Nephron (organoid): ENCODE measurements at regions not wholly inside any gene's neighbourhood (a gene's known extent, or its start where the extent isn't known, plus 50 kb on each side); places are given as distances from the start of the nearest gene placed in this dataset.

Experiments used
- H3K27ac Mint-ChIP-seq, 3 experiments: 2 replicates each; pipeline ENCODE4 v1.8.0; 2020; ENCODE audit warnings: mixed read lengths in 3 of 3, mild to moderate bottlenecking in 2 of 3, moderate library complexity in 1 of 3
- H3K27me3 Mint-ChIP-seq: 2 replicates; pipeline ENCODE4 v1.8.0; 2021; ENCODE audit warnings: low read depth, mild to moderate bottlenecking, moderate library complexity, mixed read lengths
- H3K36me3 Mint-ChIP-seq: 2 replicates; pipeline ENCODE4 v1.8.0; 2020; ENCODE audit warnings: low read depth, mixed read lengths
- H3K4me1 Mint-ChIP-seq: 2 replicates; pipeline ENCODE4 v1.8.0; 2020; ENCODE audit warnings: mixed read lengths
- H3K4me3 Mint-ChIP-seq, 3 experiments: 2 replicates each; pipeline ENCODE4 v1.8.0; 2020; ENCODE audit warnings: mild to moderate bottlenecking in 3 of 3, mixed read lengths in 3 of 3, moderate library complexity in 2 of 3
- H3K9me3 Mint-ChIP-seq: 2 replicates; pipeline ENCODE4 v1.8.0; 2020; ENCODE audit warnings: mixed read lengths
- TF ChIP-seq, protein P1 (sequence below), 3 experiments: fragments of 200-600 bp; sonication (generic); IDR thresholded peaks; one replicate each; pipeline ENCODE4 v1.5.0; 2021; ENCODE audit warnings: antibody characterized with exemption in 3 of 3; ENCODE audit not compliant: unreplicated experiment in 3 of 3

DNA sequence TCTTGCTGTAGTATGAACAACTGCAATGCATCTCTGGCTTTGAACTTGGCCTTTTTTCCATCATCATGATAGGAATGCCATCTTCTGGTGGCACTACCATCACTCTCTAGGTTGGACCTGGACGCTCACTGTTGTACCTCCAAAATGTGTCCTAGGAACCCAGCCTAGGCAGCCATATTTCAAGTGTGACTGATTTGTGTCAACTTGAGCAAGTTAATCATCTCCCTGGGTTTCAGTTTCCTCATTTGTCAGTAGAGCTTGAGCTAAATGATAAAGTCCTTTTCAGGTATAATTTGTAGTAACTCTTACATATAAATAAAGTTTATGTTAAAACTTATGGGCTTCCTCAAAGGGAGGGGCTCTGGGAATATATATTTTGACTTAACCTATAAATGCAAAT lies 241.7 kb upstream of the CEP162 start:
- H3K27ac Mint-ChIP-seq, result no peak overlapping the region
- H3K4me1 Mint-ChIP-seq, result no peaks in the 10 kb centered on the region
- H3K27me3 Mint-ChIP-seq, result no peaks in the 10 kb centered on the region
- peaks cover 13% of the 10 kb centered on the region for H3K9me3 Mint-ChIP-seq
- TF ChIP-seq, protein P1, sequence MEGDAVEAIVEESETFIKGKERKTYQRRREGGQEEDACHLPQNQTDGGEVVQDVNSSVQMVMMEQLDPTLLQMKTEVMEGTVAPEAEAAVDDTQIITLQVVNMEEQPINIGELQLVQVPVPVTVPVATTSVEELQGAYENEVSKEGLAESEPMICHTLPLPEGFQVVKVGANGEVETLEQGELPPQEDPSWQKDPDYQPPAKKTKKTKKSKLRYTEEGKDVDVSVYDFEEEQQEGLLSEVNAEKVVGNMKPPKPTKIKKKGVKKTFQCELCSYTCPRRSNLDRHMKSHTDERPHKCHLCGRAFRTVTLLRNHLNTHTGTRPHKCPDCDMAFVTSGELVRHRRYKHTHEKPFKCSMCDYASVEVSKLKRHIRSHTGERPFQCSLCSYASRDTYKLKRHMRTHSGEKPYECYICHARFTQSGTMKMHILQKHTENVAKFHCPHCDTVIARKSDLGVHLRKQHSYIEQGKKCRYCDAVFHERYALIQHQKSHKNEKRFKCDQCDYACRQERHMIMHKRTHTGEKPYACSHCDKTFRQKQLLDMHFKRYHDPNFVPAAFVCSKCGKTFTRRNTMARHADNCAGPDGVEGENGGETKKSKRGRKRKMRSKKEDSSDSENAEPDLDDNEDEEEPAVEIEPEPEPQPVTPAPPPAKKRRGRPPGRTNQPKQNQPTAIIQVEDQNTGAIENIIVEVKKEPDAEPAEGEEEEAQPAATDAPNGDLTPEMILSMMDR (IDR thresholded peaks at IDR 0.05; ENCODE audit: unreplicated experiment in 3 of 3), result no peak
- H3K36me3 Mint-ChIP-seq, result peaks cover 3% of the 10 kb centered on the region
- no peak overlapping the region for H3K4me3 Mint-ChIP-seq

DNA sequence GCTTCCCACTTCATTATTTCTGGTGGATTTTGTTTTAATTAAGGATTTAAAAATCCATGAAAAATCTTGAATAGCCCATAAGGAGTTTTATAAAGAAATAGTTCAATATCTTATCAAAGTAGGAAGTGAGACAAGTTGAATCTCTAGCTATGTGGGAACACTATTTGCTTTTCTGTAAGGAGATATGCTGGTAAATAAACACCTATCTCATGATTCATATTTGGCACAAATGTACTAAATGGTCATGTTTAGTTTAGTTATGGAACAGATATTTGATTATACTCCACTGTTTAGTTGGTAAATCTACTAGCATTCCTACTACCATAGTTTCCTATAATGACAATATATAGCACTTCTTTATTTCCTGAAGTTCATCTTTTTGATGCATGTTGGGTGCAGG lies 239.9 kb upstream of the CEP162 start:
- Mint-ChIP-seq H3K4me1 (no peaks in the 10 kb centered on the region), H3K36me3 (no peaks in the 10 kb centered on the region), H3K27me3 (no peaks in the 10 kb centered on the region), H3K9me3 (peaks cover 5% of the 10 kb centered on the region), H3K4me3 (no peak overlapping the region), H3K27ac (no peak overlapping the region)
- TF ChIP-seq, protein P1 (IDR thresholded peaks at IDR 0.05; ENCODE audit: unreplicated experiment in 3 of 3), result no peak

DNA sequence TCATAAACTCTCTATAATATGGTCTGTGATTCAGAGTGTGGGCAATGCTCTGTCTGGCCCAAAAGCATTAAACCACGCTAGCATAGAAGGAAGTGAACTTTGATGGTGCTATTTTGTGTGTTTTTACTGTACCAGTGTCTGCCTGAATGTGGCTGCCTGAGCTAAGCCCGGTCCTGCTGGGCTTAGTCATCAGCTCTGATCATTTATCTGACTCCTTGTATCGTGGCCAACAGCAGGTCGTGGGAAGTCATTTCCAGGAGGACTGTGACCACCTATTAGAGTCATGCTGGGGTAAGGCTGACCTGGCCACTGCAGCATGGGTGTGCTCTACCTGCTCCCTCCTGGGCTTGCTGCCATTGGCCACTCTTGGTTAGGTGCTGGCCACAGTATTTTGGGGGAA lies 239.1 kb upstream of the CEP162 start:
- no peak overlapping the region for H3K4me3 Mint-ChIP-seq
- TF ChIP-seq, protein P1 (IDR thresholded peaks at IDR 0.05; ENCODE audit: unreplicated experiment in 3 of 3), result no peak
- no peak overlapping the region for H3K27ac Mint-ChIP-seq
- no peaks in the 10 kb centered on the region for H3K27me3 Mint-ChIP-seq
- H3K9me3 Mint-ChIP-seq, result peaks cover 5% of the 10 kb centered on the region
- no peaks in the 10 kb centered on the region for H3K36me3 Mint-ChIP-seq
- no peaks in the 10 kb centered on the region for H3K4me1 Mint-ChIP-seq

DNA sequence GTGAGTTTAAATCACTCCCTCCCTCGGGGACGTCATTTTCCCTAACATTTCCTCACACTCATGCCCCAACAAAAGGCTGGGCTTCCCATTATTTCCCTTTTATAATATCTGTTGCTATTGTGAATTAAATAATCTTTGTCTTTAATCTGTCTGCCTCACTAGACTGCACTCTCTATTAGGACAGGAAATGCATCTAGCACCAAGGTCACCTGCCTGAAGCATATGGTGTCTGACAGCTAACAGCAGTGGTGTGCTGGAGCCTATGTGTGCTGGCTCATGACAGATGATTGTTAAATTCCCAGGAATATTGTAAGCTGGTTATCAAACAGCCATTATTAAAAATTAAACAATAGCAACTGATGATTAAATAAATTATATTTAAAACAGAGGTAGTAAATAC lies 237.0 kb upstream of the CEP162 start:
- no peak overlapping the region for H3K4me3 Mint-ChIP-seq
- H3K4me1 Mint-ChIP-seq, result no peaks in the 10 kb centered on the region
- H3K27me3 Mint-ChIP-seq, result no peaks in the 10 kb centered on the region
- TF ChIP-seq, protein P1 (IDR thresholded peaks at IDR 0.05; ENCODE audit: unreplicated experiment in 3 of 3), result no peak
- peaks cover 5% of the 10 kb centered on the region for H3K9me3 Mint-ChIP-seq
- no peak overlapping the region for H3K27ac Mint-ChIP-seq
- no peaks in the 10 kb centered on the region for H3K36me3 Mint-ChIP-seq

DNA sequence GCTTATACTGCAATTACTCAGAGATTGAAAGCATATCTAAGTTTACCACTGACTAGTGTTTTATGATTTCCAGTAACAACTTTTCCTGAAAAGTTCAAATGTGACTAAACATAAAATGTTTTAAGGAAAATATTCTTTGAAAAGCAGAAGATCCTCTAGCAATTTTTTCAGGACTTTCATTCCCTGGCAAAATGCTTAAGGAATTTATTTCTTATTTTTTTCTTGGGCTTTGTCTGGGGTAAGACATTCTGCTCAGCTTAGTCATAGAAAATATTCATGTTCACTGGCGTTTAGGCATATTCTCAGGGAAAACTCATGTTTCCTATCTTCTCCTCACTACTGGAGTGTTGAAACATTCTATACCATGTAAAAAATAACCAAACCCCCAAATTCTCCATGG lies 235.3 kb upstream of the CEP162 start:
- no peak overlapping the region for H3K27ac Mint-ChIP-seq
- H3K4me3 Mint-ChIP-seq, result no peak overlapping the region
- TF ChIP-seq, protein P1 (IDR thresholded peaks at IDR 0.05; ENCODE audit: unreplicated experiment in 3 of 3), result no peak
- peaks cover 5% of the 10 kb centered on the region for H3K9me3 Mint-ChIP-seq
- no peaks in the 10 kb centered on the region for H3K4me1 Mint-ChIP-seq
- peaks cover 4% of the 10 kb centered on the region for H3K27me3 Mint-ChIP-seq
- H3K36me3 Mint-ChIP-seq, result no peaks in the 10 kb centered on the region

DNA sequence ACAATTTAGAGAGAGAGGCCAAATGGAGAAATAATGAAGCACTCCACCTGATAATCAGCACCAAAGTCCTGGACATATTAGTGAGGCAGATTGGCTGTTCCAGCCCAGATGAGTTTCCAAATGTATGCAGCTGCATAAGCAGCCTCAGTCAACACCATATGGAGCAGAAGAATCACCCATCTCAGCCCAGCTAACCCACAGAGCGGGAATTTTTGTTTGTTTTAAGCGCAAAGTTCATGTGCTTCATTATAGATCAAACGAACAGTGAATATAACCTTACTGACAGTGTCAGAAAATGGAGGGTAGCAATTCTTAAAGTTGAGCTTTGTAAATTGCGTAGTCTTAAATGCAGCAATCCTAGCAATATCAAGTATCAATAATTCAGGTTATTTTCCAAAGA lies 234.0 kb upstream of the CEP162 start:
- Mint-ChIP-seq H3K9me3 (peaks cover 5% of the 10 kb centered on the region), H3K27ac (no peak overlapping the region), H3K27me3 (peaks cover 4% of the 10 kb centered on the region), H3K4me1 (no peaks in the 10 kb centered on the region), H3K36me3 (no peaks in the 10 kb centered on the region), H3K4me3 (no peak overlapping the region)
- TF ChIP-seq, protein P1 (IDR thresholded peaks at IDR 0.05; ENCODE audit: unreplicated experiment in 3 of 3), result no peak
